Ovary (tissue), 7 donors: ENCODE measurements at regions not wholly inside any gene's neighbourhood (a gene's known extent, or its start where the extent isn't known, plus 50 kb on each side); places are given as distances from the start of the nearest gene placed in this dataset.
"Not testable (repeated sequence)": the region's sequence is repeated elsewhere in the genome, so short reads cannot be mapped to it uniquely, and the experiment has no call there.

Experiments
- DNase-seq, 5 donors: peaks; one replicate each; pipeline ENCODE4 v3.0.0-alpha.2; 2019 to 2020
- H3K27ac ChIP-seq, 2 donors: fragments of 200-600 bp; one replicate each; pipeline versions ENCODE4 v1.5.1 to v1.8.0; 2019 to 2022
- H3K27me3 ChIP-seq: fragments of 200-600 bp; one replicate; pipeline ENCODE4 v1.8.0; 2022
- H3K36me3 ChIP-seq: fragments of 200-600 bp; sonication (generic); one replicate; pipeline ENCODE4 v1.5.1; 2019
- H3K4me1 ChIP-seq: one replicate; pipeline ENCODE4 v1.8.1; 2013; ENCODE audit warnings: mild to moderate bottlenecking, moderate library complexity; ENCODE audit not compliant: insufficient read depth
- H3K4me3 ChIP-seq: fragments of 200-600 bp; sonication (generic); one replicate; pipeline ENCODE4 v1.5.1; 2017
- H3K9me3 ChIP-seq, 2 donors: fragments of 200-600 bp in 1 of 2; sonication (generic) in 1 of 2; one replicate each; pipeline versions ENCODE4 v1.5.1 to v1.8.1; 2013 to 2019; ENCODE audit warnings: mild to moderate bottlenecking in 1 of 2, moderate library complexity in 1 of 2
- CTCF ChIP-seq, 3 donors: fragments of 450-650 bp in 2 of 3; fragments of 200-600 bp in 1 of 3; IDR thresholded peaks; one replicate each; pipeline versions ENCODE4 v1.5.1 to v1.8.0; 2016 to 2022; ENCODE audit warnings: antibody characterized with exemption in 3 of 3, mild to moderate bottlenecking in 1 of 3
- EP300 ChIP-seq: sonication (generic); formaldehyde crosslinking; IDR thresholded peaks from one replicate; pipeline ENCODE4 v1.6.1; 2017; ENCODE audit warnings: antibody characterized with exemption
- POLR2A ChIP-seq: fragments of 450-650 bp; IDR thresholded peaks from one replicate; pipeline ENCODE4 v1.6.1; 2017; ENCODE audit warnings: antibody characterized with exemption, mild to moderate bottlenecking, moderate library complexity
- WGBS, 3 donors: extraction: QIAGEN DNeasy Blood & Tissue Kit in 1 of 3; methylation state at CpG; one replicate each; pipeline versions ENCODE4 v1.1.5 to v1.1.7; 2013 to 2017; 5-methylcytosine and 5-hydroxymethylcytosine counted together
- intact Hi-C, 4 donors: fragments of 100-400 bp; cut with DNase I; formaldehyde crosslinking; loops; one replicate each; pipeline versions ENCODE4 v1.11.0 to v1.15.1; 2022 to 2023
- donor health status: DM: no; HTN: no; CAD: no; lungs with moderate emphysema.
- donor health status: DM: no; HTN: no; CAD: no.
- donor health status: Bipolar disorder and iron deficiency.
- donor health status: DM: no; HTN: no; CAD: no.
- donor health status: DM: yes; HTN: yes; CAD: no.

GRCh38 chr6:11944111-11944510 lies 68.0 kb upstream of the HIVEP1 start:
- WGBS, 3 donors = 17 to 39% (median 30%) methylated on average over 1 of the region's 1 CpG
- Histone ChIP-seq H3K36me3 (no peaks in the 10 kb centered on the region), H3K4me1 (no peaks in the 10 kb centered on the region), H3K27ac (no peak overlapping the region), H3K27me3 (no peaks in the 10 kb centered on the region), H3K9me3 (no peaks in the 10 kb centered on the region), H3K4me3 (no peak overlapping the region)
- TF ChIP-seq CTCF (IDR thresholded peaks at IDR 0.05) (no peak), EP300 (no peak), POLR2A (no peak)
- DNase-seq = no peak
- intact Hi-C loops = no loop called here

- Histone ChIP-seq H3K36me3 (no peaks in the 10 kb centered on the region), H3K4me1 (peaks cover 3% of the 10 kb centered on the region), H3K9me3 (no peaks in the 10 kb centered on the region), H3K27ac (no peak overlapping the region), H3K4me3 (no peak overlapping the region), H3K27me3 (no peaks in the 10 kb centered on the region)
- DNase-seq = no peak
- intact Hi-C loops = no loop called here
- 76 to 95% (median 92%) methylated on average over 5 of the region's 5 CpGs for WGBS, 3 donors
- TF ChIP-seq EP300 (no peak), POLR2A (no peak), CTCF (IDR thresholded peaks at IDR 0.05) (no peak)
These were observed 69.1 kb upstream of the HIVEP1 start for GRCh38 chr6:11943060-11943459.

GRCh38 chr6:11942185-11942864 lies 69.8 kb upstream of the HIVEP1 start:
- intact Hi-C loops = no loop called here
- Histone ChIP-seq H3K27me3 (no peaks in the 10 kb centered on the region), H3K4me3 (no peak overlapping the region), H3K27ac (no peak overlapping the region), H3K9me3 (no peaks in the 10 kb centered on the region), H3K36me3 (no peaks in the 10 kb centered on the region), H3K4me1 (peaks cover 3% of the 10 kb centered on the region)
- TF ChIP-seq EP300 (no peak), CTCF (IDR thresholded peaks at IDR 0.05) (no peak), POLR2A (no peak)
- DNase-seq = no peak
- 57 to 78% (median 72%) methylated on average over 4 of the region's 4 CpGs for WGBS, 3 donors

GRCh38 chr6:11940532-11941166 lies 71.5 kb upstream of the HIVEP1 start:
- H3K27ac ChIP-seq, H3K36me3 ChIP-seq, H3K27me3 ChIP-seq, H3K4me1 ChIP-seq, intact Hi-C loops, H3K4me3 ChIP-seq, H3K9me3 ChIP-seq, DNase-seq: not testable (repeated sequence)
- WGBS, 3 donors = 94 to 96% (median 94%) methylated on average over 8 of the region's 8 CpGs

- H3K4me3 ChIP-seq = no peak overlapping the region
- no peaks in the 10 kb centered on the region for H3K36me3 ChIP-seq
- H3K9me3 ChIP-seq = no peaks in the 10 kb centered on the region
- peaks cover 3% of the 10 kb centered on the region for H3K4me1 ChIP-seq
- TF ChIP-seq CTCF (IDR thresholded peaks at IDR 0.05) = no peak
- no peak for TF ChIP-seq POLR2A
- TF ChIP-seq EP300 = no peak
- 20 to 45% (median 25%) methylated on average over 8 of the region's 8 CpGs for WGBS, 3 donors
- H3K27ac ChIP-seq = no peak overlapping the region
- intact Hi-C loops = no loop called here
- no peaks in the 10 kb centered on the region for H3K27me3 ChIP-seq
- no peak for DNase-seq
These were observed 73.7 kb upstream of the HIVEP1 start for GRCh38 chr6:11938285-11938890.
